ENCODE measurements at regions not wholly inside any gene's neighbourhood (a gene's known extent, or its start where the extent isn't known, plus 50 kb on each side); places are given as distances from the start of the nearest gene placed in this dataset.

GRCh38 chr5:162393534-162393933, 326.0 kb downstream of the GABRG2 start:
- no peak overlapping the region for H2AFZ ChIP-seq (ENCODE audit: low read depth)
- H3K9ac ChIP-seq, result no peak overlapping the region
- no peak overlapping the region for H3K27ac ChIP-seq (ENCODE audit: low read depth in 2 of 2, low read length in 1 of 2)
- H3K79me2 ChIP-seq (ENCODE audit: insufficient read depth), result no peaks in the 10 kb centered on the region
- no peak overlapping the region for H3K4me2 ChIP-seq
- ChIA-PET CTCF (no interaction called here), POLR2A (no interaction called here)
- H3K4me1 ChIP-seq (ENCODE audit: control insufficient read depth in 1 of 2, insufficient read depth in 2 of 2, low read depth in 1 of 2, low read length in 1 of 2), result no peaks in the 10 kb centered on the region
- no peaks in the 10 kb centered on the region for H3K27me3 ChIP-seq (ENCODE audit: insufficient read depth)
- no peaks in the 10 kb centered on the region for H3F3A ChIP-seq (replicated peaks; ENCODE audit: insufficient read depth)
- H3K36me3 ChIP-seq (replicated peaks in 1 of 2; ENCODE audit: control insufficient read depth in 1 of 2, insufficient read depth in 2 of 2, low read length in 1 of 2), result no peaks in the 10 kb centered on the region
- no peaks in the 10 kb centered on the region for H3K9me2 ChIP-seq
- no peaks in the 10 kb centered on the region for H3K9me3 ChIP-seq
- no peak overlapping the region for H3K4me3 ChIP-seq (ENCODE audit: low read depth in 2 of 2, low read length in 1 of 2)
- H4K20me1 ChIP-seq (ENCODE audit: insufficient read depth), result no peaks in the 10 kb centered on the region
- no peak for TF ChIP-seq USF2 (IDR thresholded peaks at IDR 0.05; ENCODE audit: borderline replicate concordance, low read depth, low read length)
- TF ChIP-seq IRF3 (IDR thresholded peaks at IDR 0.05; ENCODE audit: low read depth, low read length), result no peak
- no peak for TF ChIP-seq RCOR1 (IDR thresholded peaks at IDR 0.05; ENCODE audit: low read length)
- TF ChIP-seq USF1 (IDR thresholded peaks at IDR 0.05; ENCODE audit: borderline replicate concordance, low read depth), result no peak
- TF ChIP-seq GABPA (IDR thresholded peaks at IDR 0.05; ENCODE audit: low read depth), result no peak
- WGBS (ENCODE audit: low lambda C conversion rate), result 7% methylated on average over 4 of the region's 4 CpGs
- DNase-seq, result no peak

- ChIA-PET POLR2A (no interaction called here), CTCF (no interaction called here)
- no peaks in the 10 kb centered on the region for H3K36me3 ChIP-seq (replicated peaks in 1 of 2; ENCODE audit: control insufficient read depth in 1 of 2, insufficient read depth in 2 of 2, low read length in 1 of 2)
- H3F3A ChIP-seq (replicated peaks; ENCODE audit: insufficient read depth), result no peaks in the 10 kb centered on the region
- no peak for DNase-seq
- no peaks in the 10 kb centered on the region; a peak in 1 of 4 replicates for H3K4me1 ChIP-seq (ENCODE audit: control insufficient read depth in 1 of 2, insufficient read depth in 2 of 2, low read depth in 1 of 2, low read length in 1 of 2)
- no peaks in the 10 kb centered on the region for H3K27me3 ChIP-seq (ENCODE audit: insufficient read depth)
- no peak overlapping the region for H3K4me2 ChIP-seq
- no peak overlapping the region for H3K27ac ChIP-seq (ENCODE audit: low read depth in 2 of 2, low read length in 1 of 2)
- 0% methylated on average over 2 of the region's 2 CpGs for WGBS (ENCODE audit: low lambda C conversion rate)
- H2AFZ ChIP-seq (ENCODE audit: low read depth), result no peak overlapping the region
- no peak overlapping the region for H3K4me3 ChIP-seq (ENCODE audit: low read depth in 2 of 2, low read length in 1 of 2)
- no peak overlapping the region for H3K9ac ChIP-seq
- no peaks in the 10 kb centered on the region for H3K9me2 ChIP-seq
- no peaks in the 10 kb centered on the region for H4K20me1 ChIP-seq (ENCODE audit: insufficient read depth)
- H3K79me2 ChIP-seq (ENCODE audit: insufficient read depth), result no peaks in the 10 kb centered on the region
- H3K9me3 ChIP-seq, result no peaks in the 10 kb centered on the region
- no peak for TF ChIP-seq GATA2 (CRISPR knock-in tag; IDR thresholded peaks at IDR 0.05)
- TF ChIP-seq USF2 (IDR thresholded peaks at IDR 0.05; ENCODE audit: borderline replicate concordance, low read depth, low read length), result no peak
- no peak for TF ChIP-seq IRF3 (IDR thresholded peaks at IDR 0.05; ENCODE audit: low read depth, low read length)
- TF ChIP-seq JUND (IDR thresholded peaks at IDR 0.05), result no peak
- no peak for TF ChIP-seq EP300 (IDR thresholded peaks at IDR 0.05; ENCODE audit: borderline replicate concordance in 1 of 2, low read depth in 1 of 2, low read length in 1 of 2)
Observed at GRCh38 chr5:162407614-162408013, 340.0 kb downstream of the GABRG2 start.

Data from SK-N-SH (cell line).